Uterus (tissue), 3 donors: ENCODE measurements at regions not wholly inside any gene's neighbourhood (a gene's known extent, or its start where the extent isn't known, plus 50 kb on each side); places are given as distances from the start of the nearest gene placed in this dataset.

Experiments
- DNase-seq, 2 donors: peaks; one replicate each; pipeline ENCODE4 v3.0.0-alpha.2; 2019 to 2020
- H3K27ac ChIP-seq, 2 donors: fragments of 200-600 bp; sonication (generic); 1 replicate in 1 of 2; 2 replicates in 1 of 2; pipeline ENCODE4 v1.5.1; 2016 to 2018
- H3K27me3 ChIP-seq, 2 donors: fragments of 200-600 bp; sonication (generic); one replicate each; pipeline ENCODE4 v1.5.1; 2018 to 2019; ENCODE audit warnings: control low read depth in 1 of 2
- H3K36me3 ChIP-seq, 2 donors: fragments of 200-600 bp; sonication (generic); one replicate each; pipeline ENCODE4 v1.5.1; 2019; ENCODE audit warnings: control low read depth in 1 of 2
- H3K4me1 ChIP-seq, 2 donors: fragments of 200-600 bp; sonication (generic); one replicate each; pipeline ENCODE4 v1.5.1; 2018 to 2019; ENCODE audit warnings: control low read depth in 1 of 2
- H3K4me3 ChIP-seq, 2 donors: fragments of 200-600 bp; sonication (generic); 1 replicate in 1 of 2; 2 replicates in 1 of 2; pipeline ENCODE4 v1.5.1; 2018 to 2019; ENCODE audit warnings: mild to moderate bottlenecking in 1 of 2
- H3K9me3 ChIP-seq, 2 donors: fragments of 200-600 bp; sonication (generic); one replicate each; pipeline ENCODE4 v1.5.1; 2019; ENCODE audit warnings: control low read depth in 1 of 2
- POLR2A ChIP-seq, 2 donors: fragments of 450-650 bp; IDR thresholded peaks; one replicate each; pipeline ENCODE4 v1.6.1; 2016; ENCODE audit warnings: antibody characterized with exemption in 2 of 2, mild to moderate bottlenecking in 1 of 2, moderate library complexity in 1 of 2
- intact Hi-C: fragments of 100-400 bp; cut with DNase I; formaldehyde crosslinking; loops from one replicate; pipeline ENCODE4 v1.15.1; 2023; ENCODE audit warnings: low total_unique reads
- TF ChIP-seq, protein P1 (sequence below), 4 experiments: fragments of 200-600 bp in 2 of 4; fragments of 450-650 bp in 2 of 4; sonication (generic) in 2 of 4; IDR thresholded peaks; one replicate each; pipeline ENCODE4 v1.5.1; 2016 to 2019; ENCODE audit warnings: antibody characterized with exemption in 4 of 4, mild to moderate bottlenecking in 2 of 4, moderate library complexity in 1 of 4
- donor health status: DM: yes; HTN: yes; CAD: no.

DNA sequence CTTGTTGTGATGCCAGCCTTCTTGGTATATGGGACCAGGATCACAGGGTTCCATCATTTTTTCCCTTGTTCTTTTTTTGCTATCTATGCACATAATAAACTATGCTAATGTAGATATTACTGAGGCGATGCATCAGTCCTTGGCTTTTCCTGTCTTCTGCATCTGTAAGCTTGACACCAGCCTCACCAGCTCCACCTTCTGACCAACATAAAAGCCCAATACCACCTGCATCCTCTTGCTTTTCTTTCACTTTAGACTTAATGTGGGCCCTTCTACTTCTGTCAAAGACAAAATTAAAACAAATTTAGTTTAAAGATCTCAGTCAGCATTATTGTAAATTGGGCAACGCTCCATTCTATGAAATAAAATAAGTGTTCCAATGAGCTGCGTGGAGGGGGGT lies 1718.8 kb upstream of the PCDH10 start:
- intact Hi-C loops: no loop called here
- no peaks in the 10 kb centered on the region for H3K36me3 ChIP-seq
- no peak overlapping the region for H3K27ac ChIP-seq
- TF ChIP-seq, protein P1, sequence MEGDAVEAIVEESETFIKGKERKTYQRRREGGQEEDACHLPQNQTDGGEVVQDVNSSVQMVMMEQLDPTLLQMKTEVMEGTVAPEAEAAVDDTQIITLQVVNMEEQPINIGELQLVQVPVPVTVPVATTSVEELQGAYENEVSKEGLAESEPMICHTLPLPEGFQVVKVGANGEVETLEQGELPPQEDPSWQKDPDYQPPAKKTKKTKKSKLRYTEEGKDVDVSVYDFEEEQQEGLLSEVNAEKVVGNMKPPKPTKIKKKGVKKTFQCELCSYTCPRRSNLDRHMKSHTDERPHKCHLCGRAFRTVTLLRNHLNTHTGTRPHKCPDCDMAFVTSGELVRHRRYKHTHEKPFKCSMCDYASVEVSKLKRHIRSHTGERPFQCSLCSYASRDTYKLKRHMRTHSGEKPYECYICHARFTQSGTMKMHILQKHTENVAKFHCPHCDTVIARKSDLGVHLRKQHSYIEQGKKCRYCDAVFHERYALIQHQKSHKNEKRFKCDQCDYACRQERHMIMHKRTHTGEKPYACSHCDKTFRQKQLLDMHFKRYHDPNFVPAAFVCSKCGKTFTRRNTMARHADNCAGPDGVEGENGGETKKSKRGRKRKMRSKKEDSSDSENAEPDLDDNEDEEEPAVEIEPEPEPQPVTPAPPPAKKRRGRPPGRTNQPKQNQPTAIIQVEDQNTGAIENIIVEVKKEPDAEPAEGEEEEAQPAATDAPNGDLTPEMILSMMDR (IDR thresholded peaks at IDR 0.05): no peak
- no peak for TF ChIP-seq POLR2A (IDR thresholded peaks at IDR 0.05)
- H3K4me1 ChIP-seq: no peaks in the 10 kb centered on the region
- H3K4me3 ChIP-seq: no peak overlapping the region
- H3K9me3 ChIP-seq: no peaks in the 10 kb centered on the region
- H3K27me3 ChIP-seq: no peaks in the 10 kb centered on the region
- DNase-seq: no peak

DNA sequence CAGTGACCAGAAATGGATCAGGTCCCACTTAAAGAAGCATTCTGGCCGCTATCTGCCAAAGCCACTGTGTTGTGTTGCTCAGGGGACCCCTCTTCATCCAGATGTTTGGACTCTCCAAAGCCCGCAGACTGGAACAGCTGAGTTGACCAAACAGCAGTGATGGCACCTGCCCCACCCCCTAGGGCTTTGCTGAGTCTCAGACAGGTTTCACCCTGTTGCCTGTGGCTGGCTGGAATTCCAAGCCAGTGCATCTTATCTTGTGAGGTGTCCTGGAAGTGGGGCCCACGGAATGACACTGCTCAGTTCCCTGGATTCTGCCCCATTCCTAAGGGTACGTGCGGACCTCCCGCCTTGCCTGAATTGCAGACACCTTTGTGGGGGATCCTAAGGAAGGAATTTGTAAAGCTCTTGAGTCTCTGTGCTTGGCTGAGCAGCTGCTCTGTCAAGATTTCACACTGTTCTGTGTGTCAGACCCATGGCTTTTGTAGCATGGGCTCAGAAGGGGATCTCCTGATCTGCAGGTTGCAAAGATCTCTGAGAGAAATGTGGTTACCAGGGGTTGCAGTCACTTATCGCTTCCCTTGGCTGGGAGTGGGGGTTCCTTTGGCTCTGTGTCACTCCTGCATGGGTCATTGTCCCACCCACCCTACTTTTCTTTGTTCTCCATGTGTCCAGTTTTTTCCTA lies 1707.9 kb upstream of the PCDH10 start:
- intact Hi-C loops: no loop called here
- H3K27me3 ChIP-seq: no peaks in the 10 kb centered on the region

GRCh38 chr4:131447883-131448282 lies 1701.2 kb upstream of the PCDH10 start:
- H3K36me3 ChIP-seq: no peaks in the 10 kb centered on the region
- H3K9me3 ChIP-seq: no peaks in the 10 kb centered on the region
- intact Hi-C loops: no loop called here
- TF ChIP-seq, protein P1 (IDR thresholded peaks at IDR 0.05): no peak
- TF ChIP-seq POLR2A (IDR thresholded peaks at IDR 0.05): no peak
- no peaks in the 10 kb centered on the region for H3K4me1 ChIP-seq
- no peak overlapping the region for H3K27ac ChIP-seq
- H3K27me3 ChIP-seq: no peaks in the 10 kb centered on the region
- no peak for DNase-seq
- H3K4me3 ChIP-seq: no peak overlapping the region

More for the DNA sequence above, 1707.9 kb upstream of the PCDH10 start:
- no peak overlapping the region for H3K4me3 ChIP-seq
- no peaks in the 10 kb centered on the region for H3K36me3 ChIP-seq
- H3K27ac ChIP-seq: no peak overlapping the region
- TF ChIP-seq, protein P1 (IDR thresholded peaks at IDR 0.05): no peak
- no peak for TF ChIP-seq POLR2A (IDR thresholded peaks at IDR 0.05)
- DNase-seq: no peak
- H3K9me3 ChIP-seq: no peaks in the 10 kb centered on the region
- no peaks in the 10 kb centered on the region for H3K4me1 ChIP-seq

DNA sequence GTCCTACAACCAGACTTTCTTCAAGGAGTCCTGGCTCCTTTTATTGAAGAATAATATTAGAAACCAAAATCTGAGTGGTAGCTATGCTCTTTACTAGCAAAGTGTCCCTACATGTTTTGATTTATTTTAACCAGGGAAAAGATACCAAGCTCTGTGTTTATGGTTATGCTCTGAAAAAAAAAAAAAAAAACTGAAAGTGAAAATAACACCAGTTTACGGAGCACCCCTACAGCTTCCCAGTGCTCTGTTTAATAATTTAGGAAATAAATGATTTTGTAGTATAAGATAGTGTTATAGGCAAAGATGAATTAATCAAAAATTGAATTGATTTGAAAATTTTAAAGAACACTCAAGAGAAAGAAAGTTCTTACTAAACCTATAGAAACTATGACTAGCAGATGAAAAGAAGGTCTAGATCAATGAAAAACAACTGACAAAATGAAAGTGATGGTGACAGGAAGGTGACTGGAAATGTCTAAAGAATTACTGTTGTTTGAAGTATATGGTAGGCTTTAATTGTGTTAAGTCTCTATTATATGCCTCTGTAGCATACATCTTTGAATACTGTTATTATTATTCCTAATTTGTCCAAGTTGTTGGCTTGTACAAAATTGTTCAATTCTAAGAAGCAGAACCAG lies 1698.4 kb upstream of the PCDH10 start:
- Histone ChIP-seq H3K9me3 (no peaks in the 10 kb centered on the region), H3K4me3 (no peak overlapping the region), H3K27ac (no peak overlapping the region), H3K27me3 (no peaks in the 10 kb centered on the region), H3K36me3 (no peaks in the 10 kb centered on the region), H3K4me1 (no peaks in the 10 kb centered on the region)
- DNase-seq: no peak
- intact Hi-C loops: no loop called here
- TF ChIP-seq POLR2A (IDR thresholded peaks at IDR 0.05): no peak
- TF ChIP-seq, protein P1 (IDR thresholded peaks at IDR 0.05): no peak

DNA sequence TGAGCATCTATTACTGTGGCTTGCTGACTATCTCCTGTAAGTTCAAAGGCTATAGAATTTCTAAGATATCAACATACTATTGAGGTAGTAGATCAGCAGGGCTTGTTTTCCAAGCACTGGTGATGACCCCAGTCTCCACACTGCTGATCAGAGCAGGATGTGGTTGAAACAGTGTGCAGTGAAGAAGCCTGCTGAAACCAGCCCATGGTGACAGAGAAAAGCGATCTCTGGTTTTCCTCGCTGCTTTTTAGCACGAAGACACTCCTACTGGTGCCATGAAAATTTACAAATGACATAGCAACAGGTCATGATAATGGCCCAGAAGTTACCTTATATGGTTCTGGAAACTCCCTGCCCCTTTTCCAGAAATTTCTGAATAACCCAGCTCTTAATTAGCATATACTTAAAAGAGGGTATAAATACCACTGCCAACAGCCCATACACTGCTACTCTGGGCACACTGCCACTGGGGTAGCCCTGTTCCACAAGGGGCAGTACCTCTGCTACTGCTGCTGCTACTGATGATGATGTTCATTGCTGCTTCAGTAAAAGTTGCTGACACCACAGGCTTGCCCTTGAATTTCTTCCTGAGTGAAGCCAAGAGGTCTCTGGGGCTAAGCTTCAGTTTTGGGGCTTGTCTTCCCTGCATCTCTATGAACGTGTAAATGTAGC lies 1689.5 kb upstream of the PCDH10 start:
- DNase-seq: no peak
- Histone ChIP-seq H3K4me1 (no peaks in the 10 kb centered on the region), H3K27ac (no peak overlapping the region), H3K36me3 (no peaks in the 10 kb centered on the region), H3K27me3 (no peaks in the 10 kb centered on the region), H3K9me3 (no peaks in the 10 kb centered on the region), H3K4me3 (no peak overlapping the region)
- intact Hi-C loops: no loop called here
- no peak for TF ChIP-seq POLR2A (IDR thresholded peaks at IDR 0.05)
- TF ChIP-seq, protein P1 (IDR thresholded peaks at IDR 0.05): no peak
